GM19238 (cell line): ENCODE measurements at regions not wholly inside any gene's neighbourhood (a gene's known extent, or its start where the extent isn't known, plus 50 kb on each side); places are given as distances from the start of the nearest gene placed in this dataset.

Experiments used
- DNase-seq: peaks from one replicate; pipeline ENCODE4 v3.0.0; 2011; ENCODE audit warnings: low spot score; ENCODE audit not compliant: insufficient read length

DNA sequence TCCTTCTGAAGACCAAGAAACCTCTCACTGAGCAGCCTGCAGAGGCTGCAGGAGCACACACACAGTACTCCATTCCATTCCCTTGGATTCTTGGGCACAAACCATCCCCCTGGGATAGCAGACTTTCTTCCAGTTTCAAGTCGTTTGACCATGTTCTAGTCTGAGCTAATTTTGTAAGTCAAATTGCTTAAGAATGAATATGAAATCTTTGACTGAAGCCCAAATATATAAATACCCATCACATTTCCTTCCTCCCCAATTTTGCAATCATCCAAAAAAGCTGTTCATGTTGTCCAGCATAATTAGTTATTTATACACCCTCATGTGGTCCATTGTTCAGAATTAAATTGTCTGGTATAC, 231.2 kb upstream of the TPRG1 start:
- no peak for DNase-seq

DNA sequence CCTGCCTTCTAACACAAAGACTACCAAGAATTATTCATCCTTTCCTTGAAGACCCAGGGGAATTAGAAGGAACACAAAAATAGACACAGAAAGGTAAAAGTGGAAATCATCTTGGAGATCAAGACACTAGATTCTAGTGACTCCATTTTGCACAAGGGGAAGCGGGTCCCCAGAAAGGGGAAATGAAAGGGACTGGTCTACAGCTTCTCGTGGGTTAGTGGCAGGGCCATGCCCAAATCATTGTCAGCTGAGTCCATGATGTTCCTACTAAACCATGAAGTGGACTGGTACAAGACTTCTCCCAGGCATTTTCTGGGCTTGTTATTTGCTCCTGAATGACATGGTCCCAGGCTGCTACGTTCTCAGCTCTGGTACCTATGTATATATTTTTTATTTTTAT, 230.7 kb upstream of the TPRG1 start:
- DNase-seq = no peak

DNA sequence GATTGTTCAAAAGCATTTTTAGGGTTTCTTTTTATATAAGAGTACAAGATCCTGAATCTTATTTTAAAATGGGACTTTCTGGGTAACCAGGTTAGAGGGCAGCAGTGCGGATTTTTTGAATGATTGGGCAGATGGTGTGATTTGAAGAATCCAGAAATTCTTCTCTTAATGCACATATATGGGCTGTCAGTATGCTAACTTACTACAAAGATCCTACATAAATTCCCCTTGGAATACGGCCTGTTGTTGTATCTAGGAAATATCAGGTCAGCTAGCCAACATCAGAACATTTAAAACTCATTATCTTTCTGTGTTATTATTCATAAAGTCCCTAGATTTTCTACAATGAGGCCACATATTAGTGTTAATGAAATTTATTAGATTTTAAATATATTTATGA, 229.6 kb upstream of the TPRG1 start:
- no peak for DNase-seq

DNA sequence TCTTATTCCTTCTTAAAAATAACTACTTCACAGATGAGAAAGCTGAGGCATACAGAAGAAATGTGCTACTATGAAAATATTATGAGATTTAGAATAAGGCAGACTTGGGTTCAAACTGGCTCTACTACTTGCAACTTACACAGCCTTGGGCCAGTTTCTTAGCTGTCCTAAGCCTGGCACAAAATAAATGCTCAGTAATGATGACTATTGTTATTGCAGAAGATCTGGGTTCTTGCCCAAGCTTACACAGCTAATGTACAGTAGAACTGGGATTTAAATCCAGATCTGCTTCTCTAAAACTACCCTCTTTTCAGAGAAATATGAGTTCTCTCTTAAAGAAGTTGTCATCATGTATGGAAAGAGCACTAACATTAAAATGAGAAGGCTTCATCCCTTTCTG, 228.2 kb upstream of the TPRG1 start:
- no peak for DNase-seq

DNA sequence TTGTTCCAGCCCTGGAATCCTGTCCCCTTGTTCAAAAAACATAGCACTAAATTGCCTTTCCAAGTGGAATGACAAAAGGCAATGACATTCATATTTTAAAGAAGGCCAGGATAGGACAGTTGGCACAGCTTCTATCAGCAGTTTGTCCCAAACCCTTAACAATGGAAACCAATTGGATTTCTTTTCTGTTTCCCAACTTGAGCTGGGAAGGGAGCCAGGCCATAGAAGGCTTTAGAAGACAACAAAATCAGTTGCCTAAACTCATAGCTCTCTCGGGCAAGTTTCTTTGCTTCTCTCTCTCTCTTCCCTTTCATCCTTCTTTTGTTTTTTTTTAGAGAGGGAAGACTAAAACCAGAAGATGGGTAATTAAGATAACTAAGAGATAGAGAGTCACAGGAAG, 227.7 kb upstream of the TPRG1 start:
- DNase-seq = no peak

DNA sequence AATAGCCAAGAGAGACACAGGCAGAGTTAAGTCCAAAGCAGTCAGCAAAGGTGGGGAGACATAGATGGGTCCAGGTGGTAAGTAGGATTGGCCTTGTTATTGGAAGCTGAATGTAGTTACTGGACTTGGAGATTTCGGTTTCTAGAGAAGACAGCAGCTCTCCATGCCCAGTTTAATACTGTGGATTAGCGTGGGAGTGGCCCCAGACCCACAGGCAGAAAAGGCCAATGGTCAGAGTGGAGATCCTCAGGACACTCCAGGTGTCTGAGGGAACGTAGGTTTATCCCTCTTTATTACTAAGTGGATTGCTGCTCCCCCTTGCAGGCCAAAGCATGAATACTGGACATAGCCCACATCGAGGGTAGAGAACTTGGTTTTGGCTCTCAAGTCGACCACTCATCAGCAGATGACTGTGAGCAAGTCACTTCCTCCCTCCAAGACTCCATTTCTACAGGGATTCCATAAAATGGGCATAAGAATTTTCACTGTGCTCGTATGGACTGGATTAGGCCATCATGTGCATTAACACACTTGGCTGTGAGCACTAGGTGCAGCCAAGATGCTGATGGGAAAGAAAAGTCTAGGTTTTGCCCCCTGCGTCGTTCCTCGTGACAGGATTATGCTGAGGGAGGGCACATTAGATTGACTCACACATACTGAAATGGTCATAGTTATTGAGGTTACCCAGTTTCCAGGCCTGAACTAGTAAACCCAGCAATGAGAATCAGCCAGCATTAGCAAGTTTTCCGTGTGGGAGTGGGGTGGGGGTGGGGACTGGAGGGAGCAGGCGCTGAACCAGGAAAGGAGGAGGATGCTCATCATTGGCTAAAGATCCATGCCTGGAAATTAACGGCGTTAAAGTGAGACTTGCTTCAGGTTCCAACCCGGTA, 225.2 kb upstream of the TPRG1 start:
- no peak for DNase-seq

DNA sequence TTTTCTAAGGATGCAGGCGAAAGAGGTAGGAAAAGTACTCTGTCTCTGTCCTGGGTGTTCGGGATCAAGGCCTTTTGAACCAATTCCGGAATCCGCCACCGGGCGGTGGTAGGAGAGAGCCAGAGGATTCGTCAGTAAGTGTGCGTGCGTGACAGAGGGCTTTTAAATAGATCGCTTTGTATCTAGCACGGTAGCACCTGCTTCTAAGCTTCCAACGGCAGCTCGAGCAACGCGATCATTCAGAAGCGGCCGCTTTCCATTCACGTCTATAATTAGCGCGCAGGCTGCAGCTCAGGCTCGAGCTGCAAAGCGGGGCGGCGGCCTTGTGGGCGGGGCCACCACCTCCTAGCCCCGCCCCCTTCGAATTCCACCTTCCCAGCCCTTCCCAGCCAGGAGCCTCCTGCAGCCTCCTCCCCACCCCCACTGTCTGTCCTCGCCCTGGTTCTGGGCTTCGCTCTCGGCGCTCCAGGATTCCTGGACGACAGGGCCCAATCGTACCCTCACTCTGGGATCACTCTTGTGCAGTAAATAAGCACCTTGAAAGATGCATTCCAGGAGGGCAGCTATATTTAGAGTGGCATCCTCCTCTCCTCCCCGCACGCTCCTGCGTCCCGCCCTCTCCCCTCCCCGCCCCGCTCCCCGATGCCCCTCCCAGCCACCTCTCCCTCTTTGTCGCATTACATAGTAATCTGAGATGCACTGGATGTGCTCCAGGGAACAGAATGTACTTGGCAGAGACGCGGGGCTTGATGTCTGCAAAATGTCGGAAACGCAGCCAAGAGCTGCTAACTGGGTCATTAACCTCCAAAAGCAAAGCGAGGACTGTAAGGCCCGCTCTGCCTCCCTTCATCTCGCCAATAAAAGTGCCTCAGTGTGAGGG, 224.1 kb upstream of the TPRG1 start:
- DNase-seq = no peak

DNA sequence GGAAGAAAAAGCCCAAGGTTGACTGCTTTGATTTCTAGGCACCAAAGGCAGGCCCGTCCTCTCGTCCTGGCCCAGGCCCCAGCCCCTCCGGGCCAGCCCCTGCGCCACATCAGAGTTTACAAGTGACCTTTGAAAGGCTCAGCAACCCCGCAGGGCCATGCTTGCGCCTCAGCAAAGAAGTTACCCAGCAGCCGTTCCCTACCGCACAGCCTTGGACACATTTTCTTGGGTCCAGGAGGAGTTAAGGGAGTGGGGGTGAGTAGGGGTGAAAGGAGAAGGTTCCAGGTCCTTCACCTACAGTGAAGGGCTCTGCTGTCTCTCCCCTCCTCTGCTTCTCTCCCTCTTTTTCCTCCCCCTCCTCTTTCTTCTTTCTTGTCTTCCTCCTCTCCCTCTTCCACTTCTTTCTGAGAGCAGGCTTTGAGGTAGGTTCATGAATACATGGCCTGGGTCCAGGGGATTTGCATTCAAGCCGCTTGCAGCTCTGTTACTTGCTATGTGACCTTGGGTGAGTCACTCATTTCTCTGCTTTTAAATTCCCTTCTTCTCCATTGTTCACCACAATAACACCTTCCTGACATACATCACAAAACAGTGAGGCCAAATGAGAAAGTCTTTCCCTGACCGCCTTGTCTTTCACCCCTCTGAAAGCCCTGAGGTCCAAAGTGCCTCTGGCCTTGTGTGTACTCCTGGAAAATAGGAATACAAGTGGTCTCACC, 223.3 kb upstream of the TPRG1 start:
- DNase-seq = no peak

DNA sequence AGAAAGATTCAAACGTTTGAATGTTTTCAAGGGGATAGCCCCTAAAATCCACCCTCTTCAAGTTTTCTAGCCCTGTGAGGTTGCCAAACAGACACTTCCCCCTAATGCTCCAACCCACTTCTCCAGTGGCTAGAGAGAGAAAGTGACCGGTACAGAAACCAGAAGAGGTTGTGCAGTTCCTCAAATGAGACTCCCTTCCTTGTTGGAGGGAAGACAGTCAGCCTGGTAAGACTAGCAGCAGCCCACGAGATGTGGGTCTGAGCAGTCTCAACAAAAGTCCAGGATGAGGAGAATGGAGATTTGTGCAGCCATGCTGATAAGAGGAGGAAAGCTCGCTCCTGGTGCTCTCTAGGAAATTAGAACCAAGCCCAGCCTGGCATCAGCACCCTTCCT, 222.8 kb upstream of the TPRG1 start:
- no peak for DNase-seq

DNA sequence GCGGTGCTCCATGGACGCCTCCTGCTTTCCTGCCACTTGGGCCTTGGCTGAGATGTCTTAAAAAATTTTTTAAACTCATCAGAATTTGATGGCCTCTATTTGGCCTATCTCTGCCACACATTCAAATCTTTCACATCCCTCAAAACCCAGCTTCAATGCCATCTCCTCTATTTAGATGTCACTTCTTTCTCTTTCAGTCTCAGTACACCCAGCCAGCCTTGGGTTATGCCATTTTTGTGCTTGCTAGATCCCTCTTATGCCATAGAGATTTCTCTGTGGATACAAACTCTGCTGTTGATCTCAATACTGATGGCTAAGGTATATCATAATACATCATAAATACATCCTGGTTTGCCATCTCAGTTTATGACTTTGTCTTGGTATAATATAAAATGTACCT, 222.3 kb upstream of the TPRG1 start:
- no peak for DNase-seq

DNA sequence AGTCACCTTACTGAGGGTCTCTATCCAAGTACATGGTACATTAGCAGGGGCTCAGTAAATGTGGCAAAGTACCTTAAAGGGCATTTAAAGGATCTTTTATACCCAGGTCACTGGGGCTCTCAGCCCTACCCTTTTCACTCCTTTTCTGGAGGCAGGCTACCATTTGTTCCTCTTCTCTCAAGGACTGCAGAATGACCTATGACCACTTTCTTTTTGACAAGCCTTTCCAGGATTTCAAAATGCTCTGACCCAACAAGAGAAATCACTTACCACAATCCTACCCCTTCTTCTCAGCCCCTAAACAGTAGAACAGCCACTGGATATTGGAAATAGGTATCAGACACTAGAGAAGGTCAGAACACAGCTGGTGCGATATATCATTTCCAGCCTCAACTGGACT, 221.8 kb upstream of the TPRG1 start:
- no peak for DNase-seq

DNA sequence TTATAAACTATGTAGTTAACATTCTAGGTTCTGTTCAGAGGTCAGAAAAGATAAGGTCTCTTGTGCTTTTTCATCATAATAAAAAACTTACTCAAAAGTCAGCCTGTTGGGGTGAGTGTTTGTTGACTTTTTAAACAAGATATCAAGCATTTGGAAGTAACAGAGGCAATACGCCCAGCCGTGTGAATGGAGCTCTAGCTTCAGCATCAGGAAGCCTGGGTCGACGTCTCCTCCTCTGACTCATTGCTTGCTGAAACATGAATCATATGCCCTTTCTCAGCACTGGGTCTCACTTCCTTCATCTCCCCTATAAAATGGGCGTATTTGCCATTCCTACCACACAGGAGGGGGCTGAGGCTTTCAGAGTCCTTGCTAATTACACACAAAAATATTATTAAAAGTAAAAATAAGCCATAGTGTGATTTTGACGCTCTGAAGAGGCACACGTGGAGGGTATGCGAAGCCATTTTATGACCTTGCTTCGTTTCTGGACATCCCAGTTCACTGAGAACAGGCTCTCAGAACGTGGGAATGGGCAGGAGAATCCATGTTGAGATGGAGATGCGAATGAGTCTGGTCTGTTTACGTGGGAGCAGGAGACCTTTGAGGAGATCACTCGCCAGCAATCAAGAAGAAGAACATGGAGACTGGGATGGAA, 220.8 kb upstream of the TPRG1 start:
- DNase-seq = no peak

DNA sequence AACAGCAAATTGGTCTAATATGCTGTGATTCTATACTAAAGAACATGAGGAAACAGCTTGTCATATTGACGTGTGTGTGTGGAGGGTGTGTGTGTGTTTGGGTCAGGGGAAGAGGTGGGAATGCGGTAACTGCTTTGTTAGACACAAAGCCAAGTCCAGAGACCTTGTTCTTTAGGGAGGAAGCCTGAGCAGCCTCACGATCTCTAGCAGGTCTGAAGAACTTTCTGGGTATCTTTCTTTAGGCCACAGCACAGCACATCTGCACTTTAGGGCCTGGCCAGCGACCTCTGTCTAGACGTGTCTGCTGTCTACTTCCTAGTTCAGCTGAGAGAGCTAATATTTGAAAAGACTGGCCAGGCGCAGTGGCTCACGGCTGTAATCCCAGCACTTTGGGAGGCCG, 220.0 kb upstream of the TPRG1 start:
- DNase-seq = no peak

DNA sequence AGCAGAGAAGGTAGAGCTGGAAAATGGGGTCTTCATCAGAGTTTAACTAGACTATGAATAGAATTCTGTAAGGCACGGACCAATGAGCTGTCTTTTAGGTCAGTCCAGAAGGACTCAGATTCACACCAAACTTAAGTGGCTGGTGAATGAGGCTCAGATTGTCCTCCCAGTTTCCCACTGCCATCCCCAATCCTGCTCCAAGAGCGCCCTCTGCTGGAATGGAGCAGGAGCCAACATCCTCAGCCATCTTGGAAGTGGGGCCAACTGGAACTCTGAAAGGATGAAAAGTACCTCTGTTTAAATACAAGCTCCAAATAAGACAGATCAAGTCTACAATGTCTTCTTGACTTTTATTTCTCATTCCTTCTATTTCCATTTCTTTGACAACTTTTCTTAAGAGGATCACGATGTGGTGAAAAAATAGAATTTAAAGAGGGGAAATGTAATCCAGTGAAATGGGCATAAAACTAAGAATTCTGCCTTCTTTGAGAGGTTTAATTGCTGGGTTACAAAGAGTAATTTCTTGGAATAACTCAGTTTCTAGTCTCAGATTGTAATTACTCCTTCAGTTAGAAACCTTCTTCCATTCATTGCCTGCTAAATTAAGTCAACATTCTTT, 217.1 kb upstream of the TPRG1 start:
- peak; percentile 44 for DNase-seq

DNA sequence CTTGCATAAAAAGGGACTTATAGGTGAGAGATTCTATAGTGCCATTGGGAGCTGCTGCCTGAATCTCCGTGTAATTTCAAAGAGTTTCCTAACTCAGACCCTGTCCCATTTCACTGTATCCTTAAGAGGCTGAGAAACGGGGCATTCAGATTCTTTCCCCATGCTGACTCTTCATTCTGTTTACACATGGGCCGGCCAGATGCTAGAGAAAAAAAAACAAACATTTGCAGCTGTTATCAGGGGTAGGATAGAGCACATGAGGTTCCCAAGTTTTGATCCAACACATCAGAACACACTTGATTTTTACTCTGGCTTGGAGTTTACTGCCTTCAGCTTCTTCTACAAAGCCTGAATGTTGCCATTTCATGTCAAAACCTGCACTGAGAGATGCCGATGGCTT, 215.9 kb upstream of the TPRG1 start:
- no peak for DNase-seq

DNA sequence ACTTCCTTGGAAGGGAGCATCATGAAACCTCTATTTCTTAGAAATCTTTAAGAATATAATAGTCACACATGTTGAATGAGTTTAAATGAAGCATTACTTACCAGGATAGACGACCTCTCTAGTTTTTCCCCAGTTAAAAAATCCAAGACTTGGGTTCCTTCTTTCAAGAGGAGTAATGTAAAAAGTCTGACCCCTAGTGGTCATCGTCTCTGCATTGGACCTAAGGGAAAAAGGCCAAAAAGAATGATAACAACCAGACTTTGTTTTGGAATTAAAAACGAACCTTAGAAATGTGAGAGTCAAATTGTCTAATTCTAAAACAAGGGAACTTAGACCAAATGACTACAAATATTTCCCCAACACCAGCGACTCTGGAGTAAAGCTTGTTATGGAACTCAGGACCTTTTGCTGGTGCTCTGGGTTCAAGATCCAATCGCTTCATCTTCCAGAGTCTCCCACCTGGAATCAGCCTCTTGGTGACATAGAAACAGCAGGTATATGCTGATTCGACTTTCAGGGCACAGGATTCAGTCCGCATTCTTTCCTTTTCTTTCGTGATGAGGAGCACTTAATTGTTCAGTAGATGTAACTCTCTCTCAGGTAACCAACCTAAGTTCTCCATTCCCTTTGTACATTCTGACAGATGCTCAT, 214.8 kb upstream of the TPRG1 start:
- no peak for DNase-seq

DNA sequence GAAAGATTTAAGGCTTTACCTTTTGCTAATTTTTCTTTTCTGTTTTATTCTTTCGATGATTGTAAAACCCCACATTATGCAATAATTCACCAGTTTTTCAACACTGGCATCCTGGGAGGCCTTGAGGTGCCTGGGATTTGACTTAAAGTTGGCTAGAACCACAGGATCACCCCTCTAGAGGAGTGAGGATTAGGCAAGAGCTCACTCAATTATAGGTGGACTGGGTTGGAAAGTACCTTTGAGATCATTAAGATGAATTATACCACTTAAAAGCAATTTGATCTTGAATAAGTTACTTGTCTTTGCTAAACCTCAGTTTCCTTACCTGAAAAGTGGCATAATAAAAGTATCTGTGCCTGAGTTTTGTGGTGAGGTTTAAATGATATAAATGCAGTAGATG, 212.8 kb upstream of the TPRG1 start:
- DNase-seq = no peak

DNA sequence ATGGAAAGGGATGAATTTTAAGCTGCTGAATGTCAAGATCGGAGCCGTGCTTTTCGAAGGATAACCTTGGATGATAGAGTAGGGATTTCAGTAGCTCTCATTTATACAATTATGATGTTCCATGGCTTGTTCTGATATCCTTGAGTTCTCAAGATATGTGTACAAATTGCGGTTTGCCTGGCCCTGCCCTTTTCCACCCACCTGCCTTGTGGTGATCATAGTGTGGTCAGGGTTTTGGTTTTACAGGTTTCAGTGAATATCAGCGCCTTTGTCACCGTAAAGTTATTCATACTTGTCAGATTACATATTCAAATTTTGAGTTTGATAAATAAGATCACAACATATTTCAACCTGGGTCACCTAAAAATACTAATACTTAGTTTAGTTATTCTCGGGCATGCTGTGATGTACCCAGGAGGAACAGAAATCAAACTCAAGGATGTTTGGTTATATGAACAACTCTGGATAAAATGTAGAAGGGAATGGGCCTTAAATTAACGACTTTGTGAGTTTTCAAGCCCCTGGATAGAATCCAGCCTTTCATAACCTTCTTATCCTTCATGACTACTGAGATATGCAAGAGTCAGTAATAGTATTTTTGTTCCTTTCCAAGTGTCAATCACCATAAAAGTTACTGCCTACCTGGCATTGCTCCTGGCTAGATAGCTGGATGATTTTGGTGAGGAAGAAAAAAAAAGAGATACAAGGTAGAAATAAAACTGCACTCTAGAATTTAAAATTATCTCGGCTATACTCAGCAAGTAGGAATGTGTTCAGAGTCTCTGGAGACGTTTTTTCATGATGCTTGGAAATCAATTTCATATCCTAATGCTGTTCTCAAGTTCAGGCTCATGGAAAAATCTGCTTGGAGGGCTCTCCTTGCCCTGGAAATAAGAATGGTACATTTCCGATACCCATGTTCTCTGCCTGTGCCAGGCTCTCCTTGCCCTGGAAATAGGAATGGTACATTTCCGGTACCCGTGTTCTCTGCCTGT, 209.2 kb upstream of the TPRG1 start:
- DNase-seq = no peak

DNA sequence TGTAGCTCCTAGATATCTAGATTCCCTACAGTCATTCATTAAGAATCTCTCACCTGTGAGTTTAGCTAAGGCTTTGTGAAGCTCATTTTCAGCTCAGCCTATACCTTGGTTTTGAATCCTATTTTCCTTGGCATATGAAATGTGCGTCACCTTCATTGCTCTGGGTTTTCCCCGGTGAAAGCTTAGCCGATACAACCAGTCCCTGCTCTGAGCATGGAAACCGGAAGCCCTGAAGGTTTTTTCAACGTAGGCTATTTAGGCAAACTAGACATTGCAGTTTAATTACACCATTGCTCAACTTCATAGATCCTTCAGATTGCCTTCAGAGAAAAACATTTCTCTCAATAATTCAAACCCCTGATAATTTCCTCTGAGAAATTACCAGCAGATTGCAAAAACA, 206.8 kb upstream of the TPRG1 start:
- no peak for DNase-seq
